MM.1S (cell line): ENCODE measurements at regions not wholly inside any gene's neighbourhood (a gene's known extent, or its start where the extent isn't known, plus 50 kb on each side); places are given as distances from the start of the nearest gene placed in this dataset.

ENCODE experiments used
- DNase-seq: peaks from one replicate; pipeline ENCODE4 v3.0.0-alpha.2; 2015
- H2AFZ ChIP-seq: fragments of 300-600 bp; sonication (generic); 2 replicates; pipeline ENCODE4 v1.6.0; 2016; ENCODE audit warnings: antibody characterized with exemption, low read length
- H3F3A ChIP-seq: fragments of 300-600 bp; sonication (generic); 2 replicates; pipeline ENCODE4 v1.6.1; 2016; ENCODE audit warnings: mild to moderate bottlenecking, antibody characterized with exemption, low read length, moderate library complexity, mixed read lengths; ENCODE audit not compliant: insufficient read depth
- H3K27ac ChIP-seq: fragments of 300-600 bp; sonication (generic); 2 replicates; pipeline ENCODE4 v1.5.1; 2016; ENCODE audit warnings: mild to moderate bottlenecking, low read length
- H3K27me3 ChIP-seq: fragments of 300-600 bp; sonication (generic); replicated peaks from 2 replicates; pipeline ENCODE4 v1.6.0; 2016; ENCODE audit warnings: low read length; ENCODE audit not compliant: insufficient read depth
- H3K36me3 ChIP-seq: fragments of 300-600 bp; sonication (generic); replicated peaks from 2 replicates; pipeline ENCODE4 v1.6.1; 2016; ENCODE audit warnings: mild to moderate bottlenecking, low read length, mixed read lengths; ENCODE audit not compliant: insufficient read depth
- H3K4me1 ChIP-seq: fragments of 300-600 bp; sonication (generic); 2 replicates; pipeline ENCODE4 v1.6.1; 2016; ENCODE audit warnings: low read length, mixed read lengths
- H3K4me2 ChIP-seq: fragments of 300-600 bp; sonication (generic); 2 replicates; pipeline ENCODE4 v1.6.0; 2016; ENCODE audit warnings: low read depth, low read length
- H3K4me3 ChIP-seq: fragments of 300-600 bp; sonication (generic); 2 replicates; pipeline ENCODE4 v1.5.1; 2016; ENCODE audit warnings: low read length, mixed read lengths
- H3K79me2 ChIP-seq: fragments of 300-600 bp; sonication (generic); 2 replicates; pipeline ENCODE4 v1.6.1; 2016; ENCODE audit warnings: mixed run types, low read length, mixed read lengths
- H3K9ac ChIP-seq: fragments of 300-600 bp; sonication (generic); 2 replicates; pipeline ENCODE4 v1.6.1; 2016; ENCODE audit warnings: low read length, mixed read lengths
- H3K9me2 ChIP-seq: fragments of 300-600 bp; sonication (generic); replicated peaks from 2 replicates; pipeline ENCODE4 v1.6.1; 2016; ENCODE audit warnings: mild to moderate bottlenecking, low read length, mixed read lengths; ENCODE audit not compliant: insufficient read depth
- H3K9me3 ChIP-seq: fragments of 300-600 bp; sonication (generic); replicated peaks from 2 replicates; pipeline ENCODE4 v1.6.1; 2016; ENCODE audit warnings: mild to moderate bottlenecking, low read length, mixed read lengths; ENCODE audit not compliant: insufficient read depth
- H4K20me1 ChIP-seq: fragments of 300-600 bp; sonication (generic); 2 replicates; pipeline ENCODE4 v1.6.1; 2016; ENCODE audit warnings: mild to moderate bottlenecking, low read length, moderate library complexity, mixed read lengths; ENCODE audit not compliant: insufficient read depth
- EZH2 ChIP-seq: fragments of 300-600 bp; sonication (generic); optimal IDR thresholded peaks from 2 replicates; pipeline ENCODE3; 2017; ENCODE audit warnings: low read depth, mild to moderate bottlenecking, antibody characterized with exemption, low read length, mixed read lengths
- EZH2phosphoT487 ChIP-seq: fragments of 300-600 bp; sonication (generic); IDR thresholded peaks from 2 replicates; pipeline ENCODE4 v1.6.1; 2018; ENCODE audit warnings: antibody characterized with exemption, low read length
- TF ChIP-seq, protein P1 (sequence below): fragments of 300-600 bp; sonication (generic); IDR thresholded peaks from 2 replicates; pipeline ENCODE4 v1.5.1; 2016; ENCODE audit warnings: antibody characterized with exemption, low read length, mixed read lengths

DNA sequence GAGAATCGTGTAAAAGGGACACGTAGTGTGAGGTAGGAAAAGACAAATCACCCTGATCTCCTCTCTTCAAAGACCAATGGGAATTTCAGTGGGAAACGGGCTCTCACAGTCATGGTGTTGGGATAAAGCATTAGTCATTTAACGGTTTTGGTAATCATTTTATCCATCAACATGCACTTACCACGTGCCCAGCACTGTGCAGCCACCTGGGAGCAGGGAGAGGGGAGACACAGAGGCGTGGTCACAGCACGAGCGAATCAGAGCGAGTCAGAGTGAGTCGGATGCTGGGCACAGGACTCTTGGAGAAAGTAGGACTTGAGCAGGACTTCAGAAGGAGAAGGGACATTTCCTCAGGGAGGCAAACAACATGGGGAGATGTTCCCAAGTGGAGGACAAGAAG, 130.8 kb downstream of the MINAR1 start:
- no peaks in the 10 kb centered on the region for H3F3A ChIP-seq
- no peak overlapping the region for H3K27ac ChIP-seq
- no peaks in the 10 kb centered on the region for H3K79me2 ChIP-seq
- no peaks in the 10 kb centered on the region for H3K9me2 ChIP-seq
- no peaks in the 10 kb centered on the region for H3K9me3 ChIP-seq
- no peak overlapping the region for H3K9ac ChIP-seq
- H3K36me3 ChIP-seq = no peaks in the 10 kb centered on the region
- no peak overlapping the region for H2AFZ ChIP-seq
- H3K4me2 ChIP-seq = no peak overlapping the region
- H3K4me1 ChIP-seq = no peaks in the 10 kb centered on the region
- H3K4me3 ChIP-seq = no peak overlapping the region
- DNase-seq = no peak
- no peak for TF ChIP-seq EZH2phosphoT487
- no peak for TF ChIP-seq EZH2
- TF ChIP-seq, protein P1, sequence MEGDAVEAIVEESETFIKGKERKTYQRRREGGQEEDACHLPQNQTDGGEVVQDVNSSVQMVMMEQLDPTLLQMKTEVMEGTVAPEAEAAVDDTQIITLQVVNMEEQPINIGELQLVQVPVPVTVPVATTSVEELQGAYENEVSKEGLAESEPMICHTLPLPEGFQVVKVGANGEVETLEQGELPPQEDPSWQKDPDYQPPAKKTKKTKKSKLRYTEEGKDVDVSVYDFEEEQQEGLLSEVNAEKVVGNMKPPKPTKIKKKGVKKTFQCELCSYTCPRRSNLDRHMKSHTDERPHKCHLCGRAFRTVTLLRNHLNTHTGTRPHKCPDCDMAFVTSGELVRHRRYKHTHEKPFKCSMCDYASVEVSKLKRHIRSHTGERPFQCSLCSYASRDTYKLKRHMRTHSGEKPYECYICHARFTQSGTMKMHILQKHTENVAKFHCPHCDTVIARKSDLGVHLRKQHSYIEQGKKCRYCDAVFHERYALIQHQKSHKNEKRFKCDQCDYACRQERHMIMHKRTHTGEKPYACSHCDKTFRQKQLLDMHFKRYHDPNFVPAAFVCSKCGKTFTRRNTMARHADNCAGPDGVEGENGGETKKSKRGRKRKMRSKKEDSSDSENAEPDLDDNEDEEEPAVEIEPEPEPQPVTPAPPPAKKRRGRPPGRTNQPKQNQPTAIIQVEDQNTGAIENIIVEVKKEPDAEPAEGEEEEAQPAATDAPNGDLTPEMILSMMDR = no peak
- H3K27me3 ChIP-seq = no peaks in the 10 kb centered on the region
- no peaks in the 10 kb centered on the region for H4K20me1 ChIP-seq

DNA sequence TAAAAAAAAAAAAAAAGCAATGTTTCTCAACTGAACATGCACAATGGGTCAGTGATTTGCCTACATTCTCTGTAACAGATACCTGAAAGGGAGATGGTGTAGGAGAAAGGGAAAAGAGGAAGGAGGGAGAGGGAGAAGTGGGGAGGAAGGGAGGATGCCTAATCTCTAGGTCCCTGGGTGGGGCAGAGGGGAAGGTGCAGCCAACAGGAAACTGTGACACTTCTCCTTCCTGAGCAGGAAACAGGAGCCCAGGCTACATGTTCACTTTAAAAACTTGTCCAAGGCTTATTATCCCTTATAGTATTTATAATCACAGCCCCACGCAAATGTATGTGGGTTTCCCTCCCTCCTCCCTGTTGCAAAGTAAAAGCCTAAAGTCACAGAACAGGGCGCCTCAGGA, 137.9 kb downstream of the MINAR1 start:
- Histone ChIP-seq H3K27me3 (no peaks in the 10 kb centered on the region), H3K36me3 (no peaks in the 10 kb centered on the region), H3F3A (no peaks in the 10 kb centered on the region), H3K4me1 (no peaks in the 10 kb centered on the region), H4K20me1 (no peaks in the 10 kb centered on the region), H3K79me2 (no peaks in the 10 kb centered on the region), H3K4me2 (no peak overlapping the region), H2AFZ (no peak overlapping the region), H3K9ac (no peak overlapping the region), H3K27ac (no peak overlapping the region), H3K9me2 (no peaks in the 10 kb centered on the region), H3K9me3 (no peaks in the 10 kb centered on the region), H3K4me3 (no peak overlapping the region)
- TF ChIP-seq EZH2phosphoT487 (no peak), EZH2 (no peak)
- TF ChIP-seq, protein P1 = no peak
- DNase-seq = no peak

DNA sequence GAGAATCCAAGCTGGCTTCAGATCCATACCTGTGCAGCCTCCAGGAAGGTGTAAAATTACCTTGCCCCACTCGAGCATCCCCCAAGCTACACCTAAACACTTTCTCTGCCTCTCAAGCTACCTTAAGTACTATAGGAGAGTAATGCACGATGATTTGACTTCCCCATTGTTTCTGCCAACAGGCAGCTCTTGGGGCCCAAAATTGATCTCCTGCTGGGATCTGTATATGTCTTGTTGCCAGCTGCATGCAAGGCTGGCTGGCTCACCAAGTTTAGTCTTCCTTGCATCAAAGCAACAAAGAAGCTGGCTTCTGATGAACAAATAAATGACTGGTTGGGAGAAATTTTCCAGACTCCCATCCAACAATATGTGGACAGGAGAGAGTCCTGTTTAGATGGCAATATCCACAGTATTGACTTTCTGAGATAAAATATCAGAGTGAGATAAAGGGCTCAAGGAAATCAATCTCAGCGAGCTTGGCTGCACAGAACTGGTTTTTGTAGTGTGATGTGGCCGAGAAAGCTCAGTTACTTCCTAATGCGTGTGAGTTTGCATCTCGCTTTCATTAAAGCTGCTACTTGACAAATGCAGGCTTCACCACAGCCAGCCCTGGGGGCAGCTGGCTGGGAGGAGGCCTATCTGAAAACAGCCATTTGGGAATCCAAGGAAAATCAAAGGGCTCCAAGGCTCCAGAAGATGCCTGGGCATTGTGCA, 140.7 kb downstream of the MINAR1 start:
- DNase-seq = no peak
- H3K4me3 ChIP-seq = no peak overlapping the region
- no peaks in the 10 kb centered on the region for H3K27me3 ChIP-seq
- no peaks in the 10 kb centered on the region for H3K9me3 ChIP-seq
- TF ChIP-seq EZH2phosphoT487 = no peak
- TF ChIP-seq, protein P1 = no peak
- no peak for TF ChIP-seq EZH2
- no peaks in the 10 kb centered on the region for H4K20me1 ChIP-seq
- no peak overlapping the region for H2AFZ ChIP-seq
- no peaks in the 10 kb centered on the region for H3K9me2 ChIP-seq
- H3K36me3 ChIP-seq = no peaks in the 10 kb centered on the region
- H3K79me2 ChIP-seq = no peaks in the 10 kb centered on the region
- H3K4me1 ChIP-seq = no peaks in the 10 kb centered on the region
- no peak overlapping the region for H3K4me2 ChIP-seq
- no peaks in the 10 kb centered on the region for H3F3A ChIP-seq
- H3K9ac ChIP-seq = no peak overlapping the region
- H3K27ac ChIP-seq = no peak overlapping the region
